Spinal cord (tissue), 9 donors: ENCODE measurements at regions not wholly inside any gene's neighbourhood (a gene's known extent, or its start where the extent isn't known, plus 50 kb on each side); places are given as distances from the start of the nearest gene placed in this dataset.

Source experiments
- DNase-seq, 6 donors: peaks; one replicate each; pipeline versions ENCODE4 v3.0.0 to v3.0.0-alpha.2; 2013 to 2015; ENCODE audit warnings: low spot score in 6 of 6, low read depth in 4 of 6
- H3K27ac ChIP-seq: one replicate; pipeline ENCODE4 v1.5.1; 2013; ENCODE audit warnings: low read depth, low read length, control low read depth
- H3K27me3 ChIP-seq: one replicate; pipeline ENCODE4 v1.6.1; 2013; ENCODE audit warnings: low read length; ENCODE audit not compliant: control insufficient read depth, insufficient read depth
- H3K36me3 ChIP-seq: one replicate; pipeline ENCODE4 v1.6.1; 2013; ENCODE audit warnings: low read length; ENCODE audit not compliant: control insufficient read depth, insufficient read depth
- H3K4me1 ChIP-seq: one replicate; pipeline ENCODE4 v1.6.1; 2013; ENCODE audit warnings: low read length; ENCODE audit not compliant: control insufficient read depth, insufficient read depth
- H3K4me3 ChIP-seq: one replicate; pipeline ENCODE4 v1.5.1; 2013; ENCODE audit warnings: low read depth, low read length, control low read depth
- H3K9me3 ChIP-seq: one replicate; pipeline ENCODE4 v1.6.1; 2013; ENCODE audit warnings: low read length; ENCODE audit not compliant: control insufficient read depth, insufficient read depth
- WGBS: methylation state at CpG from one replicate; pipeline ENCODE4 v1.1.5; 2013; ENCODE audit warnings: missing lambda C conversion rate; ENCODE audit not compliant: insufficient coverage; 5-methylcytosine and 5-hydroxymethylcytosine counted together
- donor health status: healthy.

GRCh38 chr1:187396226-187396625 lies 567.5 kb downstream of the PLA2G4A start:
- no peaks in the 10 kb centered on the region for H3K27me3 ChIP-seq
- no peaks in the 10 kb centered on the region for H3K9me3 ChIP-seq
- DNase-seq: peak in 1 of 6 donors; percentile 33
- H3K36me3 ChIP-seq: no peaks in the 10 kb centered on the region
- peaks cover 10% of the 10 kb centered on the region for H3K4me1 ChIP-seq
- H3K4me3 ChIP-seq: no peak overlapping the region
- H3K27ac ChIP-seq: no peak overlapping the region

GRCh38 chr1:187396929-187397796 lies 568.4 kb downstream of the PLA2G4A start:
- H3K36me3 ChIP-seq: no peaks in the 10 kb centered on the region
- DNase-seq: no peak
- H3K27me3 ChIP-seq: no peaks in the 10 kb centered on the region
- no peak overlapping the region for H3K4me3 ChIP-seq
- no peak overlapping the region for H3K27ac ChIP-seq
- H3K9me3 ChIP-seq: no peaks in the 10 kb centered on the region
- WGBS: 74% methylated on average over 7 of the region's 12 CpGs
- peaks cover 10% of the 10 kb centered on the region for H3K4me1 ChIP-seq

GRCh38 chr1:187408212-187409004 lies 579.7 kb downstream of the PLA2G4A start:
- 94% methylated on average over 3 of the region's 4 CpGs for WGBS
- H3K27me3 ChIP-seq: no peaks in the 10 kb centered on the region
- H3K4me3 ChIP-seq: no peak overlapping the region
- no peaks in the 10 kb centered on the region for H3K4me1 ChIP-seq
- H3K36me3 ChIP-seq: no peaks in the 10 kb centered on the region
- no peak for DNase-seq
- H3K27ac ChIP-seq: no peak overlapping the region
- H3K9me3 ChIP-seq: no peaks in the 10 kb centered on the region

- no peaks in the 10 kb centered on the region for H3K4me1 ChIP-seq
- H3K9me3 ChIP-seq: no peaks in the 10 kb centered on the region
- DNase-seq: peak in 1 of 6 donors; percentile 17
- H3K27ac ChIP-seq: no peak overlapping the region
- no peak overlapping the region for H3K4me3 ChIP-seq
- no peaks in the 10 kb centered on the region for H3K36me3 ChIP-seq
- no CpG with 5 or more reads among the region's 2 CpGs for WGBS
- H3K27me3 ChIP-seq: no peaks in the 10 kb centered on the region
Observed at GRCh38 chr1:187409341-187409740, 580.6 kb downstream of the PLA2G4A start.

- 97% methylated on average over 3 of the region's 3 CpGs for WGBS
- Histone ChIP-seq H3K4me3 (no peak overlapping the region), H3K4me1 (no peaks in the 10 kb centered on the region), H3K27ac (no peak overlapping the region), H3K27me3 (no peaks in the 10 kb centered on the region), H3K9me3 (no peaks in the 10 kb centered on the region), H3K36me3 (no peaks in the 10 kb centered on the region)
- DNase-seq: no peak
Observed at GRCh38 chr1:187411118-187411517, 582.4 kb downstream of the PLA2G4A start.

GRCh38 chr1:187413405-187414169 lies 584.8 kb downstream of the PLA2G4A start:
- Histone ChIP-seq H3K4me3 (no peak overlapping the region), H3K36me3 (no peaks in the 10 kb centered on the region), H3K4me1 (no peaks in the 10 kb centered on the region), H3K27ac (no peak overlapping the region), H3K9me3 (no peaks in the 10 kb centered on the region), H3K27me3 (no peaks in the 10 kb centered on the region)
- no CpG with 5 or more reads among the region's 2 CpGs for WGBS
- peak in 3 of 6 donors; percentile 17 to 85 (median 46) for DNase-seq

GRCh38 chr1:187415065-187415464 lies 586.3 kb downstream of the PLA2G4A start:
- H3K27ac ChIP-seq: no peak overlapping the region
- H3K4me3 ChIP-seq: no peak overlapping the region
- no peaks in the 10 kb centered on the region for H3K9me3 ChIP-seq
- DNase-seq: no peak
- no peaks in the 10 kb centered on the region for H3K36me3 ChIP-seq
- H3K4me1 ChIP-seq: no peaks in the 10 kb centered on the region
- WGBS: no CpG with 5 or more reads among the region's 3 CpGs
- no peaks in the 10 kb centered on the region for H3K27me3 ChIP-seq

- Histone ChIP-seq H3K4me1 (no peaks in the 10 kb centered on the region), H3K4me3 (no peak overlapping the region), H3K27me3 (no peaks in the 10 kb centered on the region), H3K27ac (no peak overlapping the region), H3K9me3 (no peaks in the 10 kb centered on the region), H3K36me3 (no peaks in the 10 kb centered on the region)
- no peak for DNase-seq
- no CpG with 5 or more reads among the region's 2 CpGs for WGBS
Observed at GRCh38 chr1:187417520-187417919, 588.8 kb downstream of the PLA2G4A start.

- Histone ChIP-seq H3K27ac (no peak overlapping the region), H3K4me1 (no peaks in the 10 kb centered on the region), H3K36me3 (no peaks in the 10 kb centered on the region), H3K9me3 (no peaks in the 10 kb centered on the region), H3K4me3 (no peak overlapping the region), H3K27me3 (no peaks in the 10 kb centered on the region)
- DNase-seq: no peak
- 80% methylated on average over 1 of the region's 1 CpG for WGBS
Observed at GRCh38 chr1:187433598-187433997, 604.8 kb downstream of the PLA2G4A start.
